ENCODE measurements at regions not wholly inside any gene's neighbourhood (a gene's known extent, or its start where the extent isn't known, plus 50 kb on each side); places are given as distances from the start of the nearest gene placed in this dataset.

DNA sequence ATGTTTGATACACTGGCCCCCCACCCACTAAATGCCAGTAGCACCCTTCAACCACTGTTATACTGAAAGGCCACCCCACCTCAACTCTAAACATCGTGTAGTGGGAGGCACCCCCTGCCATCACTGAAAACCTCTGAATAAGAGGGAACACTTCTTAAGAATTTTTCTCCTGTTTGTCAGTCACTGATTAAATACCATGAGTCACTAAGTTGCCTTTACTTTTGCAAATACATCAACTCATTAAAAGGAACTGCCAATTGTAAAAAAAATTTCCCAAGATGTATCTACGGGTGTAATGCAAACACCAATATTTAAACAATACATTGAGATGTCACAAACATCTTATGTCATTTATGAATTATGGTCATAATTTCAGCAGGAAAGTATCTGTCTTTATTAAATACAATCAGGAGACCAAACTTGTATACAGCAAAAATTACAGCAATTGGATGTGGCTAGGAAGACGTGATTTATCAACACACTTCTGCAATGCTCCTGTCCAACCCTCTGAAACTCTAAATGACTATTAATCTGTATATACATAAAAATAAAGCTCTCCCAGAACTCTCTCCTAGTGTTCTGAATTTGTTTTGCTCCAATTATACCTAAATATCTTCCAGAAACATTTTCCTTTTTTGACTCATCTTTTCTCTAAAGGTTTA, 144.1 kb upstream of the STK17B start:
- TF ChIP-seq EZH2 (IDR thresholded peaks at IDR 0.05; ENCODE audit: insufficient read depth, poor library complexity, severe bottlenecking) (no peak), EZH2phosphoT487 (IDR thresholded peaks at IDR 0.05; ENCODE audit: insufficient read depth, low read depth) (no peak)

Measured in GM23248 (cell line).